ENCODE measurements at regions not wholly inside any gene's neighbourhood (a gene's known extent, or its start where the extent isn't known, plus 50 kb on each side); places are given as distances from the start of the nearest gene placed in this dataset.
"Not testable (repeated sequence)": the region's sequence is repeated elsewhere in the genome, so short reads cannot be mapped to it uniquely, and the experiment has no call there.

DNA sequence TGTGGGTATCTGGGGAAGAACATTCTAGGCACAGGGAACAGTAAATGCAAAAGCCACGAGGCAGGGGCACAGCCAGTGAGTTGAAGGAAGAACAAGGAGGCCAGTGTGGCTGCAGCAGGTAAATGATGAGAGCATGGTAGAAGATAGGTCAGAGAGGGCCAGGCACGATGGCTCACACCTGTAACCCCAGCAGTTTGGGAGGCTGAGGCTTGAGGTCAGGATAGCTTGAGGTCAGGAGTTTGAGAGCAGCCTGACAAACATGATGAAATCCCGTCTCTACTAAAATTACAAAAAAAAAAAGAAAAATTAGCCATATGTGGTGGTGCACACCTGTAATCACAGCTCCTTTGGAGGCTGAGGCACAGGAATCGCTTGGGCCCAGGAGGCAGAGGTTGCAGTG is 86.7 kb upstream of the ESRRB start:
- H3K27ac Mint-ChIP-seq = no peak overlapping the region
- H3K27me3 ChIP-seq (ENCODE audit: control insufficient read depth in 2 of 2, insufficient read depth in 2 of 2, low read length in 2 of 2) = no peaks in the 10 kb centered on the region

DNA sequence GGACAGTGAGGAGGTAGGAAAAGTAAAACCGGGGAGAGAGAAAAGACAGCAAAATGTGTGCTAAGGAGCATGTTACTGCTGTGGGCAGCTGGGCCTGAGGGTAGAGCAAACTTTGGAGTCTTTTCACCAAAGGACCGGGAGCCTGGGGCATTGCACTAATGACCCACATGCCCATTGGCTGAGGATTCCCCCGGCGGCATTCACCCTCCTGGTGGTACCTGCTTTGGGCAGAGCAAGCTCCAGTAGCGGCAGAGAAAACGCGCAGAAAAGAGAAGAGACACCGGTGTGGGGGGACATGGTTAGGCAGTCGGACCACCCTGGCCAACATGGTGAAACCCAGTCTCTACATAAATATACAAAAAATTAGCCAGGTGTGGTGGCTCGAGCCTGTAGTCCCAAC is 83.4 kb upstream of the ESRRB start:
- Histone ChIP-seq H3K27me3 (ENCODE audit: control insufficient read depth in 2 of 2, insufficient read depth in 2 of 2, low read length in 2 of 2) (no peaks in the 10 kb centered on the region), H3K4me3 (ENCODE audit: low read length) (no peak overlapping the region)

More for the DNA sequence above, 86.7 kb upstream of the ESRRB start:
- ATAC-seq = no peak
- Mint-ChIP-seq H3K9me3 (no peaks in the 10 kb centered on the region), H3K27me3 (peaks cover 4 to 16% (median 9%) of the 10 kb centered on the region in 5 donors), H3K4me3 (no peak overlapping the region), H3K4me1 (no peaks in the 10 kb centered on the region), H3K36me3 (no peaks in the 10 kb centered on the region)
- no peak overlapping the region for H3K4me3 ChIP-seq (ENCODE audit: low read length)
- DNase-seq = no peak
- ChIA-PET CTCF (no interaction called here), POLR2A (no interaction called here)
- no peaks in the 10 kb centered on the region for H3K4me1 ChIP-seq (ENCODE audit: control insufficient read depth in 2 of 2, insufficient read depth in 2 of 2, low read length in 2 of 2)
- no peaks in the 10 kb centered on the region for H3K9me3 ChIP-seq (ENCODE audit: control insufficient read depth in 2 of 3, low read length in 3 of 3)
- no peak overlapping the region for H3K27ac ChIP-seq (ENCODE audit: low read depth, low read length)
- H3K36me3 ChIP-seq (ENCODE audit: control insufficient read depth in 2 of 3, insufficient read depth in 3 of 3, low read length in 3 of 3) = no peaks in the 10 kb centered on the region
- intact Hi-C loops (cut with micrococcal nuclease) = no loop called here

GRCh38 chr14:76293221-76293620 is 82.7 kb upstream of the ESRRB start:
- ChIA-PET CTCF (no interaction called here), POLR2A (no interaction called here)
- Mint-ChIP-seq H3K9me3 (peaks cover 0 to 2% (median 0%) of the 10 kb centered on the region in 11 donors), H3K27ac (no peak overlapping the region), H3K36me3 (peaks cover 0 to 2% (median 0%) of the 10 kb centered on the region in 5 donors), H3K4me3 (no peak overlapping the region), H3K27me3 (peaks cover 2 to 23% (median 6%) of the 10 kb centered on the region in 5 donors), H3K4me1 (no peaks in the 10 kb centered on the region)
- ATAC-seq = no peak
- Histone ChIP-seq H3K4me1 (ENCODE audit: control insufficient read depth in 2 of 2, insufficient read depth in 2 of 2, low read length in 2 of 2) (no peaks in the 10 kb centered on the region), H3K9me3 (ENCODE audit: control insufficient read depth in 2 of 3, low read length in 3 of 3) (no peaks in the 10 kb centered on the region), H3K4me3 (ENCODE audit: low read length) (no peak overlapping the region), H3K27me3 (ENCODE audit: control insufficient read depth in 2 of 2, insufficient read depth in 2 of 2, low read length in 2 of 2) (no peaks in the 10 kb centered on the region), H3K27ac (ENCODE audit: low read depth, low read length) (no peak overlapping the region), H3K36me3 (ENCODE audit: control insufficient read depth in 2 of 3, insufficient read depth in 3 of 3, low read length in 3 of 3) (no peaks in the 10 kb centered on the region)
- intact Hi-C loops (cut with micrococcal nuclease) = no loop called here
- DNase-seq = no peak

More for the DNA sequence above, 83.4 kb upstream of the ESRRB start:
- ChIA-PET CTCF (no interaction called here), POLR2A (no interaction called here)
- Mint-ChIP-seq H3K36me3 (no peaks in the 10 kb centered on the region), H3K27me3 (peaks cover 0 to 24% (median 10%) of the 10 kb centered on the region in 5 donors), H3K4me3 (no peak overlapping the region), H3K4me1 (no peaks in the 10 kb centered on the region), H3K27ac (no peak overlapping the region), H3K9me3 (no peaks in the 10 kb centered on the region)
- Histone ChIP-seq H3K4me1 (ENCODE audit: control insufficient read depth in 2 of 2, insufficient read depth in 2 of 2, low read length in 2 of 2) (no peaks in the 10 kb centered on the region), H3K27ac (ENCODE audit: low read depth, low read length) (no peak overlapping the region), H3K36me3 (ENCODE audit: control insufficient read depth in 2 of 3, insufficient read depth in 3 of 3, low read length in 3 of 3) (no peaks in the 10 kb centered on the region), H3K9me3 (ENCODE audit: control insufficient read depth in 2 of 3, low read length in 3 of 3) (no peaks in the 10 kb centered on the region)
- intact Hi-C loops (cut with micrococcal nuclease) = no loop called here
- ATAC-seq (no peak), DNase-seq (no peak)

DNA sequence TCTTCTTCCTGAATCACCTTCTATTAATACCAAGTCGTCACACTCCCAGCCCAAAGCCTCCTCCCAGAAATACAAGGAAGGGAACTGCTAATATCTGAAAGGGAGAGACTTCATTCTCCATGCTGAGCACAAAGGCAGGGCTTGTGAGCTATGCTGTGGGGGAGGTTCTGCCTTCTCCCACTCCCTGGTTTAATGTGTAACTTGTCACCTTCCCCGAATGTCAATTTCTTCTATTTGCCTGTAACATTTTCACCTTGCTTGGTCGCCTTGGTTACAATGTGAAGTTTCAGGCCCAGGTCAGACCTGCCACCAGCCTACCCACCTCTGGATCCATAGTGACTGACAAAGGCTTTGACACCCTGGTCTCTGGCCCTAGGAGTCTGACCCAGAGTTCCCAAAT is 82.0 kb upstream of the ESRRB start:
- ChIA-PET POLR2A (no interaction called here), CTCF (no interaction called here)
- H3K4me3 ChIP-seq (ENCODE audit: low read length) = no peak overlapping the region
- H3K9me3 ChIP-seq (ENCODE audit: control insufficient read depth in 2 of 3, low read length in 3 of 3) = no peaks in the 10 kb centered on the region
- no peaks in the 10 kb centered on the region for H3K4me1 ChIP-seq (ENCODE audit: control insufficient read depth in 2 of 2, insufficient read depth in 2 of 2, low read length in 2 of 2)
- Mint-ChIP-seq H3K4me3 (no peak overlapping the region), H3K36me3 (peaks cover 0 to 8% (median 0%) of the 10 kb centered on the region in 5 donors), H3K4me1 (no peaks in the 10 kb centered on the region), H3K27ac (no peak overlapping the region), H3K9me3 (peaks cover 0 to 4% (median 0%) of the 10 kb centered on the region in 11 donors), H3K27me3 (peaks cover 2 to 26% (median 13%) of the 10 kb centered on the region in 5 donors)
- intact Hi-C loops (cut with micrococcal nuclease) = no loop called here
- DNase-seq (no peak), ATAC-seq (no peak)
- no peaks in the 10 kb centered on the region for H3K36me3 ChIP-seq (ENCODE audit: control insufficient read depth in 2 of 3, insufficient read depth in 3 of 3, low read length in 3 of 3)
- no peaks in the 10 kb centered on the region for H3K27me3 ChIP-seq (ENCODE audit: control insufficient read depth in 2 of 2, insufficient read depth in 2 of 2, low read length in 2 of 2)
- no peak overlapping the region for H3K27ac ChIP-seq (ENCODE audit: low read depth, low read length)

DNA sequence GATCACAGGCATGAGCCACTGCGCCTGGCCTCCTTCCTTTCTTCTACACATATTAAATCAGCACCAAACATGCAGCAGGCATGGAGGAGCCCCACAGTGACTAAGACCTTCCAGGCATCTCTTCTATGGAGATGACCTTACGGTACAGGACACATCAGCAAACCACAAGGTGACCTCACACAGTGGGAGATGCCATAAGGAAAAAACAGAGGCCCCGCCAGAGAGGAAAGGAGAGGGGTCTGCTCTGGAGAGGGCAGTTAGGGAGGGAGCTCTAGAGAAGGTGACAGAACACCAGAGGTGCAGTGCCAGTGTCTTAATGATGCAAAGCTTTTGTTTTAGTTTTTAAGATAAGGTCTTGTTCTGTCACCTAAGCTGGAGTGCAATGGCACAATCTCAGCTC is 81.1 kb upstream of the ESRRB start:
- Mint-ChIP-seq H3K4me1 (no peaks in the 10 kb centered on the region), H3K36me3 (peaks cover 0 to 8% (median 0%) of the 10 kb centered on the region in 5 donors), H3K27ac (no peak overlapping the region), H3K9me3 (peaks cover 0 to 4% (median 0%) of the 10 kb centered on the region in 11 donors), H3K4me3 (no peak overlapping the region), H3K27me3 (peaks cover 2 to 35% (median 14%) of the 10 kb centered on the region in 5 donors)
- ATAC-seq = no peak
- no peaks in the 10 kb centered on the region for H3K36me3 ChIP-seq (ENCODE audit: control insufficient read depth in 2 of 3, insufficient read depth in 3 of 3, low read length in 3 of 3)
- no peak for DNase-seq
- H3K27ac ChIP-seq (ENCODE audit: low read depth, low read length) = no peak overlapping the region
- ChIA-PET CTCF (no interaction called here), POLR2A (no interaction called here)
- intact Hi-C loops (cut with micrococcal nuclease) = no loop called here
- no peak overlapping the region for H3K4me3 ChIP-seq (ENCODE audit: low read length)
- H3K4me1 ChIP-seq (ENCODE audit: control insufficient read depth in 2 of 2, insufficient read depth in 2 of 2, low read length in 2 of 2) = no peaks in the 10 kb centered on the region
- H3K9me3 ChIP-seq (ENCODE audit: control insufficient read depth in 2 of 3, low read length in 3 of 3) = no peaks in the 10 kb centered on the region
- no peaks in the 10 kb centered on the region for H3K27me3 ChIP-seq (ENCODE audit: control insufficient read depth in 2 of 2, insufficient read depth in 2 of 2, low read length in 2 of 2)

GRCh38 chr14:76298896-76299295 is 77.0 kb upstream of the ESRRB start:
- intact Hi-C loops (cut with micrococcal nuclease) = no loop called here
- Histone ChIP-seq H3K4me1 (ENCODE audit: control insufficient read depth in 2 of 2, insufficient read depth in 2 of 2, low read length in 2 of 2) (no peaks in the 10 kb centered on the region), H3K9me3 (ENCODE audit: control insufficient read depth in 2 of 3, low read length in 3 of 3) (no peaks in the 10 kb centered on the region), H3K36me3 (ENCODE audit: control insufficient read depth in 2 of 3, insufficient read depth in 3 of 3, low read length in 3 of 3) (no peaks in the 10 kb centered on the region), H3K4me3 (ENCODE audit: low read length) (no peak overlapping the region), H3K27ac (ENCODE audit: low read depth, low read length) (no peak overlapping the region), H3K27me3 (ENCODE audit: control insufficient read depth in 2 of 2, insufficient read depth in 2 of 2, low read length in 2 of 2) (no peaks in the 10 kb centered on the region)
- no peak for DNase-seq
- Mint-ChIP-seq H3K27me3 (peaks cover 5 to 38% (median 18%) of the 10 kb centered on the region in 5 donors), H3K27ac (no peak overlapping the region), H3K36me3 (peaks cover 0 to 8% (median 0%) of the 10 kb centered on the region in 5 donors), H3K9me3 (peaks cover 0 to 4% (median 0%) of the 10 kb centered on the region in 11 donors), H3K4me1 (no peaks in the 10 kb centered on the region), H3K4me3 (no peak overlapping the region)
- CTCF ChIA-PET = no interaction called here
- POLR2A ChIA-PET = no interaction called here
- no peak for ATAC-seq

DNA sequence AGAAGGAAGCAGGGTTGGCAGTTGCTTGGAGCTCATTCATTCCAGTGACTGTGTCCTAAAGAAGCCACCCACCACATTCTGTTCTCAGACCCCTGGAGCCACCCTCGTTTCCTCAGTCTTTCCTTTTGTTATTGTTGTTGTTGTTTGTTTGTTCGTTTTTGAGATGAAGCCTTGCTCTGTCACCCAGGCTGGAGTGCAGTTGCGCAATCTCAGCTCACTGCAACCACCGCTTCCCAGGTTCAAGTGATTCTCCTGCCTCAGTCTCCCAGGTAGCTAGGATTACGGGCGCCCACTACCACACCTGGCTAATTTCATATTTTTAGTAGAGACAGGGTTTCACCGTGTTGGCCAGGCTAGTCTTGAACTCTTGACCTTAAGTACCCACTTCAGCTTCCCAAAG is 72.7 kb upstream of the ESRRB start:
- H3K27me3 Mint-ChIP-seq = peaks cover 12 to 55% (median 23%) of the 10 kb centered on the region in 5 donors
- H3K36me3 ChIP-seq (ENCODE audit: control insufficient read depth in 2 of 3, insufficient read depth in 3 of 3, low read length in 3 of 3); H3K4me3 Mint-ChIP-seq; H3K27me3 ChIP-seq (ENCODE audit: control insufficient read depth in 2 of 2, insufficient read depth in 2 of 2, low read length in 2 of 2); H3K9me3 ChIP-seq (ENCODE audit: control insufficient read depth in 2 of 3, low read length in 3 of 3); intact Hi-C loops (cut with micrococcal nuclease); CTCF ChIA-PET; H3K36me3 Mint-ChIP-seq; H3K4me1 Mint-ChIP-seq; H3K27ac Mint-ChIP-seq; H3K4me1 ChIP-seq (ENCODE audit: control insufficient read depth in 2 of 2, insufficient read depth in 2 of 2, low read length in 2 of 2); DNase-seq; POLR2A ChIA-PET; H3K9me3 Mint-ChIP-seq; ATAC-seq; H3K27ac ChIP-seq (ENCODE audit: low read depth, low read length); H3K4me3 ChIP-seq (ENCODE audit: low read length): not testable (repeated sequence)
